Kidney capillary endothelial cell (primary cell): ENCODE measurements at regions not wholly inside any gene's neighbourhood (a gene's known extent, or its start where the extent isn't known, plus 50 kb on each side); places are given as distances from the start of the nearest gene placed in this dataset.
"Not testable (repeated sequence)": the region's sequence is repeated elsewhere in the genome, so short reads cannot be mapped to it uniquely, and the experiment has no call there.

Experiments used
- DNase-seq: peaks from one replicate; pipeline ENCODE4 v3.0.0-alpha.2; 2018; ENCODE audit warnings: low spot score

GRCh38 chr14:106618471-106618951 lies 1092.1 kb downstream of the TMEM121 start:
- not testable (repeated sequence) for DNase-seq

- DNase-seq: no peak
Measured at GRCh38 chr14:106619606-106620005, 1093.2 kb downstream of the TMEM121 start.

- DNase-seq: no peak
Measured at GRCh38 chr14:106620368-106620767, 1094.0 kb downstream of the TMEM121 start.

GRCh38 chr14:106622200-106622745 lies 1095.9 kb downstream of the TMEM121 start:
- no peak for DNase-seq

GRCh38 chr14:106625186-106625585 lies 1098.8 kb downstream of the TMEM121 start:
- no peak for DNase-seq

GRCh38 chr14:106626469-106626868 lies 1100.1 kb downstream of the TMEM121 start:
- DNase-seq: not testable (repeated sequence)

GRCh38 chr14:106626942-106627588 lies 1100.7 kb downstream of the TMEM121 start:
- not testable (repeated sequence) for DNase-seq

- no peak for DNase-seq
Measured at GRCh38 chr14:106631879-106632278, 1105.5 kb downstream of the TMEM121 start.

GRCh38 chr14:106633721-106634120 lies 1107.3 kb downstream of the TMEM121 start:
- no peak for DNase-seq

GRCh38 chr14:106635569-106635968 lies 1109.2 kb downstream of the TMEM121 start:
- no peak for DNase-seq

- DNase-seq: not testable (repeated sequence)
Measured at GRCh38 chr14:106638786-106639452, 1112.5 kb downstream of the TMEM121 start.

GRCh38 chr14:106642090-106642489 lies 1115.7 kb downstream of the TMEM121 start:
- no peak for DNase-seq

- DNase-seq: not testable (repeated sequence)
Measured at GRCh38 chr14:106642971-106643370, 1116.6 kb downstream of the TMEM121 start.

GRCh38 chr14:106648874-106649273 lies 1122.5 kb downstream of the TMEM121 start:
- DNase-seq: not testable (repeated sequence)

- DNase-seq: no peak
Measured at GRCh38 chr14:106651016-106651415, 1124.6 kb downstream of the TMEM121 start.

- DNase-seq: no peak
Measured at GRCh38 chr14:106652494-106652893, 1126.1 kb downstream of the TMEM121 start.

GRCh38 chr14:106657460-106657859 lies 1131.1 kb downstream of the TMEM121 start:
- no peak for DNase-seq

GRCh38 chr14:106658066-106658860 lies 1131.9 kb downstream of the TMEM121 start:
- not testable (repeated sequence) for DNase-seq

- DNase-seq: not testable (repeated sequence)
Measured at GRCh38 chr14:106661561-106661960, 1135.2 kb downstream of the TMEM121 start.

- no peak for DNase-seq
Measured at GRCh38 chr14:106662936-106663550, 1136.7 kb downstream of the TMEM121 start.

GRCh38 chr14:106663805-106664410 lies 1137.5 kb downstream of the TMEM121 start:
- DNase-seq: not testable (repeated sequence)
